Keratinocyte (primary cell): ENCODE measurements at regions not wholly inside any gene's neighbourhood (a gene's known extent, or its start where the extent isn't known, plus 50 kb on each side); places are given as distances from the start of the nearest gene placed in this dataset.

Source experiments
- CTCF ChIP-seq, 3 experiments: IDR thresholded peaks in 1 of 3; conservative IDR thresholded peaks in 1 of 3; optimal IDR thresholded peaks in 1 of 3; 2 replicates in 2 of 3; 3 replicates in 1 of 3; pipeline versions ENCODE3 to v1.5.1; 2011; ENCODE audit warnings: low read length in 3 of 3, mild to moderate bottlenecking in 3 of 3, moderate library complexity in 2 of 3, control low read depth in 1 of 3, inconsistent platforms in 1 of 3; ENCODE audit not compliant: insufficient read depth in 2 of 3; ENCODE audit errors: extremely low read depth in 1 of 3
- EZH2 ChIP-seq: IDR thresholded peaks from one replicate; pipeline ENCODE4 v1.6.1; 2012; ENCODE audit warnings: inconsistent platforms, mild to moderate bottlenecking, low read length, moderate library complexity

GRCh38 chr13:54356209-54356608, 1327.6 kb downstream of the OLFM4 start:
- no peak for TF ChIP-seq CTCF (optimal IDR thresholded peaks at IDR 0.05 in 1 of 3, IDR thresholded peaks at IDR 0.05 in 1 of 3, conservative IDR thresholded peaks at IDR 0.05 in 1 of 3; ENCODE audit: extremely low read depth in 1 of 3, insufficient read depth in 2 of 3, low read length in 3 of 3)
- no peak for TF ChIP-seq EZH2
